Endothelial cell (in vitro differentiated cells): ENCODE measurements at regions not wholly inside any gene's neighbourhood (a gene's known extent, or its start where the extent isn't known, plus 50 kb on each side); places are given as distances from the start of the nearest gene placed in this dataset.

ENCODE experiments used
- DNase-seq: peaks from one replicate; pipeline ENCODE4 v3.0.0; 2021; ENCODE audit warnings: low spot score
- H3K27ac Mint-ChIP-seq: one replicate; pipeline ENCODE4 v1.8.0; 2021; ENCODE audit warnings: mixed read lengths, inconsistent platforms; ENCODE audit not compliant: unreplicated experiment
- H3K27me3 Mint-ChIP-seq: one replicate; pipeline ENCODE4 v1.8.0; 2021; ENCODE audit warnings: mild to moderate bottlenecking, moderate library complexity, mixed read lengths, inconsistent platforms; ENCODE audit not compliant: unreplicated experiment
- H3K36me3 Mint-ChIP-seq: one replicate; pipeline ENCODE4 v1.8.0; 2021; ENCODE audit warnings: mild to moderate bottlenecking, low read depth, mixed read lengths, inconsistent platforms; ENCODE audit not compliant: unreplicated experiment
- H3K4me1 Mint-ChIP-seq: one replicate; pipeline ENCODE4 v1.8.0; 2021; ENCODE audit warnings: mild to moderate bottlenecking, mixed read lengths, inconsistent platforms; ENCODE audit not compliant: unreplicated experiment
- H3K4me3 Mint-ChIP-seq: one replicate; pipeline ENCODE4 v1.8.0; 2021; ENCODE audit warnings: mild to moderate bottlenecking, mixed read lengths, inconsistent platforms; ENCODE audit not compliant: unreplicated experiment
- H3K9me3 Mint-ChIP-seq: one replicate; pipeline ENCODE4 v1.8.0; 2021; ENCODE audit warnings: mixed read lengths, inconsistent platforms; ENCODE audit not compliant: unreplicated experiment
- TF ChIP-seq, protein P1 (sequence below): fragments of 200-600 bp; sonication (generic); IDR thresholded peaks from one replicate; pipeline ENCODE4 v1.5.0; 2021; ENCODE audit warnings: antibody characterized with exemption; ENCODE audit not compliant: unreplicated experiment

DNA sequence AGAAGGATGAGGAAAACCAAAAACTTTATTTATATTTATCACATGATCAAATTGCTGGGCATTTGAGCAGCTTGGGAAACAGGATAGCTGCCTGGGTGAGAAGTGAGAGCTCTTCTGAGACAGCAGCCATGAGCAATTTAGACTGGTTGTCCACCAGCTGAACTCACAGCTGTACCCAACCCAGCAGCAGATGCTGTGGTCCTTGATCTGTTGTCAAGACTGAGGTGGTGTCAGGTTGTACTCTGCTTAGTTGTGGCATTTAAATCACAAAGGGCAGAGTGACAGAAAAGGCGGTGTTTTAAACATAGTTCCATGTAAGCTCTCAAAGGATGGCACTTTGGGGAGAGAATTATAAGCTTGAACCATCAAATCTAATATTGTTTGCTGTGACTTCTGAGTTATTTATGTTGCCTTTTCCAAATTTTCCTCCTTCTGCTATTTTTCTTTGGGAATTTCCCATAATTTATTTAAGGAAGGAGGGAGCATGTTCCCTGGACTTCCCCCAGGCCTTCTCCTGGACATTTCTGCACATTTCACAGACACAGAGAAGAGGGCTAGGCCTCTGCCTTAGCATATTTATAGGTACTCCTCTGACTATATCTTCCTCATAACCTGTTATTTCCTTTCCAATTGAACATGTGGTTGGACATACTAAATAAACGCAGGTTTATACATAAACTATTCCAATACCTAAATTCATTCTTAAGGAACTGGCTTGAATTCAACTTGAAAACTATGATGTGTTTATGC, 117.7 kb upstream of the FER start:
- TF ChIP-seq, protein P1, sequence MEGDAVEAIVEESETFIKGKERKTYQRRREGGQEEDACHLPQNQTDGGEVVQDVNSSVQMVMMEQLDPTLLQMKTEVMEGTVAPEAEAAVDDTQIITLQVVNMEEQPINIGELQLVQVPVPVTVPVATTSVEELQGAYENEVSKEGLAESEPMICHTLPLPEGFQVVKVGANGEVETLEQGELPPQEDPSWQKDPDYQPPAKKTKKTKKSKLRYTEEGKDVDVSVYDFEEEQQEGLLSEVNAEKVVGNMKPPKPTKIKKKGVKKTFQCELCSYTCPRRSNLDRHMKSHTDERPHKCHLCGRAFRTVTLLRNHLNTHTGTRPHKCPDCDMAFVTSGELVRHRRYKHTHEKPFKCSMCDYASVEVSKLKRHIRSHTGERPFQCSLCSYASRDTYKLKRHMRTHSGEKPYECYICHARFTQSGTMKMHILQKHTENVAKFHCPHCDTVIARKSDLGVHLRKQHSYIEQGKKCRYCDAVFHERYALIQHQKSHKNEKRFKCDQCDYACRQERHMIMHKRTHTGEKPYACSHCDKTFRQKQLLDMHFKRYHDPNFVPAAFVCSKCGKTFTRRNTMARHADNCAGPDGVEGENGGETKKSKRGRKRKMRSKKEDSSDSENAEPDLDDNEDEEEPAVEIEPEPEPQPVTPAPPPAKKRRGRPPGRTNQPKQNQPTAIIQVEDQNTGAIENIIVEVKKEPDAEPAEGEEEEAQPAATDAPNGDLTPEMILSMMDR = no peak
- Mint-ChIP-seq H3K4me3 (no peak overlapping the region), H3K36me3 (peaks cover 4% of the 10 kb centered on the region), H3K9me3 (no peaks in the 10 kb centered on the region), H3K4me1 (no peaks in the 10 kb centered on the region), H3K27me3 (peaks cover under 1% of the 10 kb centered on the region), H3K27ac (no peak overlapping the region)
- no peak for DNase-seq

DNA sequence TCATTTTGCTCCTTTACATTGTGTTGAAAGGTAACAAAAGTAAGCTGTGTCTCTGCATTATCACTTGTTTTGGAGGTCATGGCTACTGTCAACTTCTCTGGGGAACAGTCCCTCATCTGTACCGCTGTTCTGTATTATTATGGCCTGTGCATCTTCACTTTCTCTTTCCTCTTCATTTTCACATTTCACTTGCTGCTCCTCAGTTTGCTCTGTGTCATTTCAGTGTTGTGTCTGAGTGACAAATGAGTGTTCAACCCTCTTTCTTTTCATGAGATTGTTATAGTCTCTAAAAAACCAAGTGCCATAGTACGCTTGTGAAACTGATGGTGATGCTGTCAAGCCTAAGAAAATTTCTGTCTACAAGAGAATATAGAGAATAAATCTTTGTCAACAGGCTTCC, 122.0 kb upstream of the FER start:
- no peak for DNase-seq
- Mint-ChIP-seq H3K36me3 (no peaks in the 10 kb centered on the region), H3K27ac (no peak overlapping the region), H3K4me3 (no peak overlapping the region), H3K4me1 (no peaks in the 10 kb centered on the region), H3K9me3 (no peaks in the 10 kb centered on the region), H3K27me3 (peaks cover 1% of the 10 kb centered on the region)
- TF ChIP-seq, protein P1 = no peak

DNA sequence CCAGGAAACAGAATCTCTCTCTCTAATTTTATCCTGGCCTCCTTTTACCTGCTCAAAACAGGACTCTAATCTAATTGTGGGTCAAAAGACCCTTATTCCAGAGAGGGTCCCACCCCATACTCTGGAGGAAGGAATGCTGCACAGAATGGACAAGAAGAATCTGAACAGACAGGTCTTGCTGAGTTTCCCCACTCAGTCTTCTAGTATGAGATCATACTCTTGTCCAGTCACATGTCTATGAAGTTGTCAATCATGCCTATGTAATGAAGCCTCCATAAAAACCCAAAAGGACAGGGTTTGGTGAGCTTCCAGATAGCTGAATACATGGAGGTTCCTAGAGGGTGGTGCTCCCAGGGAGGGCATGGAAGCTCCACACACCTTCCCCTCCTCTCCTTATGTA, 123.9 kb upstream of the FER start:
- H3K4me1 Mint-ChIP-seq = no peaks in the 10 kb centered on the region
- H3K36me3 Mint-ChIP-seq = no peaks in the 10 kb centered on the region
- TF ChIP-seq, protein P1 = no peak
- no peak overlapping the region for H3K27ac Mint-ChIP-seq
- no peak overlapping the region for H3K4me3 Mint-ChIP-seq
- peaks cover 3% of the 10 kb centered on the region for H3K27me3 Mint-ChIP-seq
- no peak for DNase-seq
- H3K9me3 Mint-ChIP-seq = no peaks in the 10 kb centered on the region

DNA sequence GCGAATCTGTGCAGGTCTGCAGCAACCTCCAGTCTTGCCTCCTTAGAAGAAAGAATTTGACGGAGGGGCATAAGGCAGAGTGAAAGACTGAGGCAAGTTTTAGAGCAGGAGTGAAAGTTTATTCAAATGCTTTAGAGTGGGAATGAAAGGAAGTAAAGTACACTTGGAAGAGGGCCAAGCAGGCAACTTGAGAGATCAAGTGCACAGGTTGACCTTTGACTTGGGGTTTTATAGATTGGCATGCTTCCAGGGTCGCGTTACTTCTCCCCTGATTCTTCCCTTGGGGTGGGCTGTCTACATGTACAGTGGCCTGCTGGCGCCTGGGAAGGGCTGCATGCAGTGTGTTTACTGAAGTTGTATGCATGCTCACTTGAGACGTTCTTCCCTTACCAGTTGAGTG, 127.2 kb upstream of the FER start:
- TF ChIP-seq, protein P1 = no peak
- H3K27me3 Mint-ChIP-seq = peaks cover 3% of the 10 kb centered on the region
- H3K4me3 Mint-ChIP-seq = no peak overlapping the region
- H3K4me1 Mint-ChIP-seq = no peaks in the 10 kb centered on the region
- H3K9me3 Mint-ChIP-seq = no peaks in the 10 kb centered on the region
- DNase-seq = no peak
- no peak overlapping the region for H3K27ac Mint-ChIP-seq
- no peaks in the 10 kb centered on the region for H3K36me3 Mint-ChIP-seq

DNA sequence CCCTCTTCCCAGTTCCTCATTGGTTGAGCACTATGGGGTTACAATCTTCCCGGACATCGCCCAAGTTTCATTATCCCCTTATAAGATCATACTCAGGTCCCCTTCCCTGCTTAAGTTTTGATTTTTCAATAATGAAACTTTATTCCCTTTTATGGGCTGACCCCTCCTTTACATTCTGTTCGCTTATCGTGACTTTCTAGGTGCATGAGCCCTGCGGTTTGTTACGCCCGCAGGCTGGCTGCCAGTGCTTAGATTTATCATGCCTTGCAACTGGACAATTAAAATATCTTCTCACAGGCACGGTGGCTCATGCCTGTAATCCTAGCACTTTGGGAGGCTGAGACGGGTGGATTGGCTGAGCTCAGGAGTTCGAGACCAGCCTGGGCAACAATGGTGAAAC, 127.9 kb upstream of the FER start:
- Mint-ChIP-seq H3K4me1 (no peaks in the 10 kb centered on the region), H3K4me3 (no peak overlapping the region), H3K27ac (no peak overlapping the region), H3K9me3 (no peaks in the 10 kb centered on the region), H3K36me3 (no peaks in the 10 kb centered on the region), H3K27me3 (peaks cover 1% of the 10 kb centered on the region)
- TF ChIP-seq, protein P1 = no peak
- no peak for DNase-seq
